ENCODE measurements at regions not wholly inside any gene's neighbourhood (a gene's known extent, or its start where the extent isn't known, plus 50 kb on each side); places are given as distances from the start of the nearest gene placed in this dataset.

GRCh38 chr19:30136611-30137195 is 194.7 kb downstream of the URI1 start:
- peaks cover 4% of the 10 kb centered on the region for H3K27me3 ChIP-seq
- H3K36me3 ChIP-seq, result no peaks in the 10 kb centered on the region
- DNase-seq (ENCODE audit: low spot score in 2 of 2), result no peak
- no peaks in the 10 kb centered on the region for H3K9me3 ChIP-seq
- no peak overlapping the region for H3K27ac ChIP-seq
- no peaks in the 10 kb centered on the region for H3K4me1 ChIP-seq
- 58% methylated on average over 5 of the region's 5 CpGs for WGBS
- H3K4me3 ChIP-seq, result no peak overlapping the region
- TF ChIP-seq EP300 (IDR thresholded peaks at IDR 0.05) (no peak), POLR2A (IDR thresholded peaks at IDR 0.05) (no peak), CTCF (IDR thresholded peaks at IDR 0.05) (no peak), POLR2AphosphoS5 (IDR thresholded peaks at IDR 0.05) (no peak)

GRCh38 chr19:30137747-30138146 is 195.7 kb downstream of the URI1 start:
- TF ChIP-seq EP300 (IDR thresholded peaks at IDR 0.05), result no peak
- no peak for TF ChIP-seq POLR2AphosphoS5 (IDR thresholded peaks at IDR 0.05)
- TF ChIP-seq CTCF (IDR thresholded peaks at IDR 0.05), result no peak
- no peak for TF ChIP-seq POLR2A (IDR thresholded peaks at IDR 0.05)
- no peaks in the 10 kb centered on the region for H3K36me3 ChIP-seq
- 86% methylated on average over 5 of the region's 5 CpGs for WGBS

GRCh38 chr19:30144242-30144758 is 202.3 kb downstream of the URI1 start:
- no peak for TF ChIP-seq EP300 (IDR thresholded peaks at IDR 0.05)
- TF ChIP-seq CTCF (IDR thresholded peaks at IDR 0.05), result no peak
- no peak for TF ChIP-seq POLR2A (IDR thresholded peaks at IDR 0.05)
- no peak for TF ChIP-seq POLR2AphosphoS5 (IDR thresholded peaks at IDR 0.05)
- Histone ChIP-seq H3K4me3 (no peak overlapping the region), H3K36me3 (no peaks in the 10 kb centered on the region), H3K9me3 (no peaks in the 10 kb centered on the region), H3K27ac (no peak overlapping the region), H3K4me1 (no peaks in the 10 kb centered on the region), H3K27me3 (peaks cover 11% of the 10 kb centered on the region)
- 85% methylated on average over 14 of the region's 14 CpGs for WGBS
- DNase-seq (ENCODE audit: low spot score in 2 of 2), result no peak

More at GRCh38 chr19:30137747-30138146, 195.7 kb downstream of the URI1 start:
- Histone ChIP-seq H3K9me3 (no peaks in the 10 kb centered on the region), H3K27ac (no peak overlapping the region), H3K4me3 (no peak overlapping the region), H3K4me1 (no peaks in the 10 kb centered on the region), H3K27me3 (peaks cover 4% of the 10 kb centered on the region)
- no peak for DNase-seq (ENCODE audit: low spot score in 2 of 2)

GRCh38 chr19:30144802-30145201 is 202.8 kb downstream of the URI1 start:
- Histone ChIP-seq H3K4me3 (no peak overlapping the region), H3K9me3 (no peaks in the 10 kb centered on the region), H3K27me3 (peaks cover 14% of the 10 kb centered on the region), H3K27ac (no peak overlapping the region), H3K36me3 (no peaks in the 10 kb centered on the region), H3K4me1 (no peaks in the 10 kb centered on the region)
- 93% methylated on average over 18 of the region's 19 CpGs for WGBS
- TF ChIP-seq POLR2A (IDR thresholded peaks at IDR 0.05), result no peak
- no peak for TF ChIP-seq POLR2AphosphoS5 (IDR thresholded peaks at IDR 0.05)
- TF ChIP-seq CTCF (IDR thresholded peaks at IDR 0.05), result no peak
- no peak for DNase-seq (ENCODE audit: low spot score in 2 of 2)

- WGBS, result 82% methylated on average over 7 of the region's 8 CpGs
- peaks cover 20% of the 10 kb centered on the region for H3K27me3 ChIP-seq
- no peaks in the 10 kb centered on the region for H3K36me3 ChIP-seq
- H3K27ac ChIP-seq, result no peak overlapping the region
- no peak for TF ChIP-seq POLR2AphosphoS5 (IDR thresholded peaks at IDR 0.05)
- no peak for TF ChIP-seq CTCF (IDR thresholded peaks at IDR 0.05)
- TF ChIP-seq POLR2A (IDR thresholded peaks at IDR 0.05), result no peak
- no peak for TF ChIP-seq EP300 (IDR thresholded peaks at IDR 0.05)
- H3K9me3 ChIP-seq, result no peaks in the 10 kb centered on the region
- no peak for DNase-seq (ENCODE audit: low spot score in 2 of 2)
- H3K4me3 ChIP-seq, result no peak overlapping the region
- H3K4me1 ChIP-seq, result no peaks in the 10 kb centered on the region
Observed at GRCh38 chr19:30145467-30145866, 203.4 kb downstream of the URI1 start.
